ENCODE measurements at regions not wholly inside any gene's neighbourhood (a gene's known extent, or its start where the extent isn't known, plus 50 kb on each side); places are given as distances from the start of the nearest gene placed in this dataset.

DNA sequence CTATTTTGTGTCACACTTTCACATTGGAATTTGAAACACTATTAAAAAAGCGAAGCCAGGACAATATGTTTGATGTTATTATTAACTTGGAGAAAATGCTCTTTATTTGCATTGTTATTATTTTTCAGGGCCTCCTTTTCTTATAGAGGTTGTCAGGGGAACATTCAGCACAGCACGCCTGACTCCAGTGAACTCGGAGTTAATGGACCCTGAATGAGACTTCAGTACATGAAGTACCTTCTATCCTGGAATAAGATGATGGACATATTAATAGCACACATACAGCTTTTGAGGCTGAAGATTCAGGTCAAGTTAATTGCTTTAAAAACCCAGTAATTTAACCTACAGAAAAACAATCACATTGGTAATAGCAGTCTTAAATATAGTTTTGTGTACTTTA is 652.9 kb downstream of the SEMA5A start:
- TF ChIP-seq, protein P1, sequence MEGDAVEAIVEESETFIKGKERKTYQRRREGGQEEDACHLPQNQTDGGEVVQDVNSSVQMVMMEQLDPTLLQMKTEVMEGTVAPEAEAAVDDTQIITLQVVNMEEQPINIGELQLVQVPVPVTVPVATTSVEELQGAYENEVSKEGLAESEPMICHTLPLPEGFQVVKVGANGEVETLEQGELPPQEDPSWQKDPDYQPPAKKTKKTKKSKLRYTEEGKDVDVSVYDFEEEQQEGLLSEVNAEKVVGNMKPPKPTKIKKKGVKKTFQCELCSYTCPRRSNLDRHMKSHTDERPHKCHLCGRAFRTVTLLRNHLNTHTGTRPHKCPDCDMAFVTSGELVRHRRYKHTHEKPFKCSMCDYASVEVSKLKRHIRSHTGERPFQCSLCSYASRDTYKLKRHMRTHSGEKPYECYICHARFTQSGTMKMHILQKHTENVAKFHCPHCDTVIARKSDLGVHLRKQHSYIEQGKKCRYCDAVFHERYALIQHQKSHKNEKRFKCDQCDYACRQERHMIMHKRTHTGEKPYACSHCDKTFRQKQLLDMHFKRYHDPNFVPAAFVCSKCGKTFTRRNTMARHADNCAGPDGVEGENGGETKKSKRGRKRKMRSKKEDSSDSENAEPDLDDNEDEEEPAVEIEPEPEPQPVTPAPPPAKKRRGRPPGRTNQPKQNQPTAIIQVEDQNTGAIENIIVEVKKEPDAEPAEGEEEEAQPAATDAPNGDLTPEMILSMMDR (IDR thresholded peaks at IDR 0.05) = no peak
- no peaks in the 10 kb centered on the region for H3K36me3 ChIP-seq
- H3K4me1 ChIP-seq = no peaks in the 10 kb centered on the region
- no peak for DNase-seq
- H3K27ac ChIP-seq = no peak overlapping the region
- intact Hi-C loops (cut with DNase I; ENCODE audit: low total_unique reads) = no loop called here
- no peaks in the 10 kb centered on the region for H3K27me3 ChIP-seq
- H3K4me3 ChIP-seq = no peak overlapping the region
- no peaks in the 10 kb centered on the region for H3K9me3 ChIP-seq

DNA sequence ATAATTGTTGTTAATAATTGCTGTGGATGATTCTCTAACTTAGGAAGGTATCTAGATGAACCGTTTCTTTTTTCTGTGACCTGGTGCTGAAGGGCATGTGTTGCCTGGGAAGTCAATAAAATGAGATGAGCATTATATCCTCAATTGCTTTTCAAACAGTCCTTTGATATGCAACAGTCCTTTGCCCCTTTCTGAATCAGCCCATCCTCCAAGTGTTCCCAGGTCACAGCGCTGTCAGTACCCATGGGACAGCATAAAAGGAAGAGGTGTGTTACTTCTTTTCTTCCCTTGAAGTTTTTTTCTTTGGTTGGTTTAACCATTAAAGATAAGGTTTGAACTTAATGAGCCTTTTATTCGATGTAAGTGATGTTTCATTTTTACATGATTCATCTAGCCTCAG is 651.8 kb downstream of the SEMA5A start:
- H3K27ac ChIP-seq = no peak overlapping the region
- intact Hi-C loops (cut with DNase I; ENCODE audit: low total_unique reads) = no loop called here
- no peaks in the 10 kb centered on the region for H3K27me3 ChIP-seq
- H3K4me1 ChIP-seq = no peaks in the 10 kb centered on the region
- no peak for DNase-seq
- H3K4me3 ChIP-seq = no peak overlapping the region
- H3K9me3 ChIP-seq = no peaks in the 10 kb centered on the region
- no peaks in the 10 kb centered on the region for H3K36me3 ChIP-seq
- TF ChIP-seq, protein P1 (IDR thresholded peaks at IDR 0.05) = no peak

DNA sequence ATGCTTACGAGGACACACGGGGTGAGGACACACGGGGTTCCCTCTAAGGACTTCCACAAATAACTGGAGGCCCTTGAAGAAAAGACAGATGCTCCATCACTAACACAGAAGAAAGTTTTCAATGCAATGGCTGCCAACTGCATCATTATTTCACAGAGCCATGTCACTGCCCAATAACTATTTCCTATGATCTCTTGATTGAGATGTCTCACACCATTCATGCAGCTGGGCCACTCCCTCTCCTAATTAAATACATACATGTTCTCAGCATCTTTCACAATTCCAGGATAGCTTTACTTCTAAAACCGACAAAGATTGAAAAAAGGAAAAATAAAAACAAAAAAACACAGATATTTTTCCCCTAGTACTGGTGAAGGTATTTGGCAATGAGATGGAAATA is 650.8 kb downstream of the SEMA5A start:
- Histone ChIP-seq H3K36me3 (no peaks in the 10 kb centered on the region), H3K4me1 (no peaks in the 10 kb centered on the region), H3K4me3 (no peak overlapping the region), H3K9me3 (no peaks in the 10 kb centered on the region), H3K27ac (no peak overlapping the region), H3K27me3 (no peaks in the 10 kb centered on the region)
- no peak for DNase-seq
- intact Hi-C loops (cut with DNase I; ENCODE audit: low total_unique reads) = no loop called here
- TF ChIP-seq, protein P1 (IDR thresholded peaks at IDR 0.05) = no peak

DNA sequence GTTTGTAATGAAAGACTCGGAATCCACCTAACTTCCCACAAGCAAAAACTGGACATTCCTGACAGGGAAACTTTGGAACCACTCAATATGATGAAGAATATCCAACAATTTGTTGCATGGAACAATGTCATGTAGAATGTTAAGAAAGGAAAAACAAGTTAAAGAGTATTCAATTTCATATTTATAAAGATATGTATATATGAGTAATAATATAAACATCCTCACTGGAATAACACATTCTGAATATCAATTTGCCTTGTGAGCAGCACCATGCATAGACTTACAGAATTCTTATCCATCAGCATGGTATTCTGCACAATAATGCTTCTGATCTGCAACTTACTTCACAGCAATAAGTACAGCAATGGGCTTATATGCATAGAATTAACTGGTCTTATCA is 650.3 kb downstream of the SEMA5A start:
- no peaks in the 10 kb centered on the region for H3K36me3 ChIP-seq
- no peak overlapping the region for H3K27ac ChIP-seq
- no peaks in the 10 kb centered on the region for H3K4me1 ChIP-seq
- TF ChIP-seq, protein P1 (IDR thresholded peaks at IDR 0.05) = no peak
- H3K27me3 ChIP-seq = no peaks in the 10 kb centered on the region
- DNase-seq = no peak
- no peaks in the 10 kb centered on the region for H3K9me3 ChIP-seq
- no peak overlapping the region for H3K4me3 ChIP-seq
- intact Hi-C loops (cut with DNase I; ENCODE audit: low total_unique reads) = no loop called here

DNA sequence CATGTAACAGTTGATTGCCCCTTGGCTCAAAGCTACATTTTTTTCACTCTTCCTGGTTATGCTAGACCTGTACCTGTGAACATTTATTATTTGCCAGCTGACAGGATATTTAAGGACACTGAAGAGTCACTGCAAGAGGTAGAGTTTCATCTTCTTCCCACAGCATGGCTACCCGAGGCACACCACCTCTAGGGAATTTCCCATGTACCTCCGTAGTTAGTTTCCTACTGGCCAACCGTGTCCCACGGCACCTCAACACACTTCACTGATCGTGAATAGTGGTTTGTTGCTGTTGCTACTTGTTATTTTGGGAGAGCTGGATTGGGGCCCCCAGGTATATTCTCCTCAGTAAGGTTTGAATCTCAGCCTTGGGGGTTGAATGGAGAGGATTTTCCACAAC is 648.6 kb downstream of the SEMA5A start:
- no peaks in the 10 kb centered on the region for H3K4me1 ChIP-seq
- no peaks in the 10 kb centered on the region for H3K9me3 ChIP-seq
- TF ChIP-seq, protein P1 (IDR thresholded peaks at IDR 0.05) = no peak
- intact Hi-C loops (cut with DNase I; ENCODE audit: low total_unique reads) = no loop called here
- no peak overlapping the region for H3K27ac ChIP-seq
- no peaks in the 10 kb centered on the region for H3K27me3 ChIP-seq
- no peaks in the 10 kb centered on the region for H3K36me3 ChIP-seq
- no peak for DNase-seq
- no peak overlapping the region for H3K4me3 ChIP-seq

DNA sequence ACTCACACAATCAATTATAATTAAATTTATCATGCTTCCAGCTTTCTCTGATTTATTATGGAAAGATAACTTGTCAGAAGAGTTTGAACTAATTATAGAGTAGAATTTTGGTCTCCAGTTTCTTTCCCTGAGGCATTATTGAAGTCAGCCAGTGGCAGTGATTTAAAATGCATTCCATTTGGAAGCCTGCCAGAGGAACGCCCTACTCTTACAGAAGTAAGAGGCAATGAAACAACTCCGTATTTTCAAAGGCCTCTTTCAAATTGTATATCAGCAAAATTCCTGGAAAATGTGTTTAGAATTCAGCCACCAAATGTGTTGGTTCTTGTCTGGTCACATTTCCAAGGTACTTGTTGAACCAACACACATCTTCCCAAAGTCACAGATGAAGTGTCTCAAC is 640.9 kb downstream of the SEMA5A start:
- no peak overlapping the region for H3K27ac ChIP-seq
- DNase-seq = no peak
- H3K36me3 ChIP-seq = no peaks in the 10 kb centered on the region
- H3K4me1 ChIP-seq = no peaks in the 10 kb centered on the region
- H3K4me3 ChIP-seq = no peak overlapping the region
- TF ChIP-seq, protein P1 (IDR thresholded peaks at IDR 0.05) = no peak
- intact Hi-C loops (cut with DNase I; ENCODE audit: low total_unique reads) = no loop called here
- no peaks in the 10 kb centered on the region for H3K27me3 ChIP-seq
- H3K9me3 ChIP-seq = no peaks in the 10 kb centered on the region

All from tibial artery (tissue), 4 donors.